ENCODE measurements at regions not wholly inside any gene's neighbourhood (a gene's known extent, or its start where the extent isn't known, plus 50 kb on each side); places are given as distances from the start of the nearest gene placed in this dataset.
"Not testable (repeated sequence)": the region's sequence is repeated elsewhere in the genome, so short reads cannot be mapped to it uniquely, and the experiment has no call there.

GRCh38 chr12:46546634-46547273, 174.2 kb upstream of the SLC38A2 start (continued):
- no peak for TF ChIP-seq ESRRA (CRISPR knock-in tag; IDR thresholded peaks at IDR 0.05; ENCODE audit: borderline replicate concordance)
- TF ChIP-seq ZNF263 (CRISPR knock-in tag; IDR thresholded peaks at IDR 0.05; ENCODE audit: low read depth), result no peak
- no peak for TF ChIP-seq RELA (CRISPR knock-in tag; IDR thresholded peaks at IDR 0.05; ENCODE audit: borderline replicate concordance)
- no peak for TF ChIP-seq SMAD4 (CRISPR knock-in tag; IDR thresholded peaks at IDR 0.05)
- no peak for TF ChIP-seq KAT7 (CRISPR knock-in tag; IDR thresholded peaks at IDR 0.05; ENCODE audit: borderline replicate concordance)
- no peak for TF ChIP-seq OVOL2 (CRISPR knock-in tag; IDR thresholded peaks at IDR 0.05; ENCODE audit: borderline replicate concordance)
- no peak for TF ChIP-seq ZBTB43 (CRISPR knock-in tag; IDR thresholded peaks at IDR 0.05)

GRCh38 chr12:46543378-46543795, 170.8 kb upstream of the SLC38A2 start:
- Mint-ChIP-seq H3K4me1 (peaks cover 17% of the 10 kb centered on the region), H3K36me3 (peaks cover 43% of the 10 kb centered on the region), H3K9me3 (peaks cover 45% of the 10 kb centered on the region)
- ATAC-seq; H3K27me3 Mint-ChIP-seq (ENCODE audit: low read depth); CTCF ChIA-PET; DNase-seq (ENCODE audit: low spot score); H3K4me3 Mint-ChIP-seq; H3K27ac Mint-ChIP-seq; POLR2A ChIA-PET: not testable (repeated sequence)

- ChIA-PET POLR2A (no interaction called here), CTCF (no interaction called here)
- no peak for TF ChIP-seq ATF3 (CRISPR knock-in tag; conservative IDR thresholded peaks at IDR 0.05)
- TF ChIP-seq NR2C2 (CRISPR knock-in tag; IDR thresholded peaks at IDR 0.05), result no peak
- TF ChIP-seq ZNF671 (CRISPR knock-in tag; IDR thresholded peaks at IDR 0.05), result no peak
- no peak for TF ChIP-seq SP1 (CRISPR knock-in tag; conservative IDR thresholded peaks at IDR 0.05)
- TF ChIP-seq HMGXB4 (CRISPR knock-in tag; IDR thresholded peaks at IDR 0.05), result no peak
- no peak for TF ChIP-seq ARID4B (CRISPR knock-in tag; IDR thresholded peaks at IDR 0.05; ENCODE audit: borderline replicate concordance)
- no peak for TF ChIP-seq E2F5 (CRISPR knock-in tag; IDR thresholded peaks at IDR 0.05)
- no peak for TF ChIP-seq ZNF232 (CRISPR knock-in tag; IDR thresholded peaks at IDR 0.05)
- TF ChIP-seq ESRRA (CRISPR knock-in tag; IDR thresholded peaks at IDR 0.05; ENCODE audit: borderline replicate concordance), result no peak
- TF ChIP-seq ATF6 (CRISPR knock-in tag; IDR thresholded peaks at IDR 0.05), result no peak
- TF ChIP-seq NFE2L1 (CRISPR knock-in tag; IDR thresholded peaks at IDR 0.05), result no peak
- TF ChIP-seq GTF2I (CRISPR knock-in tag; conservative IDR thresholded peaks at IDR 0.05), result no peak
- TF ChIP-seq KAT7 (CRISPR knock-in tag; IDR thresholded peaks at IDR 0.05; ENCODE audit: borderline replicate concordance), result no peak
Observed at GRCh38 chr12:46538976-46539375, 166.4 kb upstream of the SLC38A2 start.

More at GRCh38 chr12:46538976-46539375, 166.4 kb upstream of the SLC38A2 start:
- no peak for DNase-seq (ENCODE audit: low spot score)
- Mint-ChIP-seq H3K36me3 (peaks cover 16% of the 10 kb centered on the region), H3K4me3 (no peak overlapping the region), H3K27me3 (ENCODE audit: low read depth) (peaks cover 2% of the 10 kb centered on the region; the same call in 1 of the 2 replicates), H3K4me1 (peaks cover 20% of the 10 kb centered on the region), H3K9me3 (peaks cover 20% of the 10 kb centered on the region), H3K27ac (no peak overlapping the region)
- no peak for ATAC-seq

All from WTC11 (cell line).